Dendritic cell treated with granulocyte-macrophage colony-stimulating factor and Interleukin-4, amounts not matched to agents 40 ng/mL and 50 ng/mL, for 4 days (primary cell): ENCODE measurements at regions not wholly inside any gene's neighbourhood (a gene's known extent, or its start where the extent isn't known, plus 50 kb on each side); places are given as distances from the start of the nearest gene placed in this dataset.

ENCODE experiments used
- H3K27ac Mint-ChIP-seq: one replicate; pipeline ENCODE4 v1.8.0; 2022; ENCODE audit warnings: mild to moderate bottlenecking, mixed read lengths
- H3K27me3 Mint-ChIP-seq: one replicate; pipeline ENCODE4 v1.8.0; 2022; ENCODE audit warnings: mild to moderate bottlenecking, mixed read lengths
- H3K36me3 Mint-ChIP-seq: one replicate; pipeline ENCODE4 v1.8.0; 2022; ENCODE audit warnings: low read depth, mixed read lengths
- H3K4me1 Mint-ChIP-seq: one replicate; pipeline ENCODE4 v1.8.0; 2022; ENCODE audit warnings: low read depth, mixed read lengths
- H3K4me3 Mint-ChIP-seq: one replicate; pipeline ENCODE4 v1.8.0; 2022; ENCODE audit warnings: mild to moderate bottlenecking, moderate library complexity, mixed read lengths
- H3K9me3 Mint-ChIP-seq: one replicate; pipeline ENCODE4 v1.8.0; 2022; ENCODE audit warnings: mixed read lengths
- intact Hi-C: fragments of 100-400 bp; cut with micrococcal nuclease; formaldehyde crosslinking; loops from one replicate; pipeline ENCODE4 v1.15.0; 2022

DNA sequence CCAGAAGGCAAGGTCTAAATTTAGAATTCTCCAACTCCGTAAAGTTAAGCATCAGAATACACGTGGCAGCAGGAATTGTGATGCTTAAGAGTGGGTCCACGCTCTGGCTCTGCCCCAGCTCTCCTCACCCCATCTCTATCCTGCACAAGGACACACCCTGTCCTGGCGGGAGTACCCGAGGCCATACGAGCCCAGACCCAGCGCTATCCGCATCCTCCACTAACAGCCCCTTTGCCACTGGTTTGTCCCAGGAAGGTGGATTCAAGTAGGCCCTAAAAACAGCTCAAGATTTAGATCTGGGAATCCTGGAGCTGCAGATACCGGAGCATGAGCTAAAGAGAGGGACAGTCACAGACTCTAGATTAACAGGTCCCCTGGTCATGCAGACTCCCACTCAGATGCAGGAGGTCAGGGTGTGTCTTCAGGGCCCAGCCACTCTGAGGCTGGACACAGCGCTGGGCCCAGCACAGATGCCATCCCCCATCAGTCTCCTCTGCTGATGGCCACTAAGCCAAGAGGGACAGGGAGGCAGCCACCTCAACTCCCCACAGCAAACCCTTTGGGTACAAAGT lies 393.3 kb downstream of the NPHP4 start:
- Mint-ChIP-seq H3K27ac (no peak overlapping the region), H3K36me3 (no peaks in the 10 kb centered on the region), H3K9me3 (no peaks in the 10 kb centered on the region), H3K4me3 (no peak overlapping the region), H3K27me3 (peaks cover 3% of the 10 kb centered on the region), H3K4me1 (no peaks in the 10 kb centered on the region)
- intact Hi-C loops, result no loop called here

DNA sequence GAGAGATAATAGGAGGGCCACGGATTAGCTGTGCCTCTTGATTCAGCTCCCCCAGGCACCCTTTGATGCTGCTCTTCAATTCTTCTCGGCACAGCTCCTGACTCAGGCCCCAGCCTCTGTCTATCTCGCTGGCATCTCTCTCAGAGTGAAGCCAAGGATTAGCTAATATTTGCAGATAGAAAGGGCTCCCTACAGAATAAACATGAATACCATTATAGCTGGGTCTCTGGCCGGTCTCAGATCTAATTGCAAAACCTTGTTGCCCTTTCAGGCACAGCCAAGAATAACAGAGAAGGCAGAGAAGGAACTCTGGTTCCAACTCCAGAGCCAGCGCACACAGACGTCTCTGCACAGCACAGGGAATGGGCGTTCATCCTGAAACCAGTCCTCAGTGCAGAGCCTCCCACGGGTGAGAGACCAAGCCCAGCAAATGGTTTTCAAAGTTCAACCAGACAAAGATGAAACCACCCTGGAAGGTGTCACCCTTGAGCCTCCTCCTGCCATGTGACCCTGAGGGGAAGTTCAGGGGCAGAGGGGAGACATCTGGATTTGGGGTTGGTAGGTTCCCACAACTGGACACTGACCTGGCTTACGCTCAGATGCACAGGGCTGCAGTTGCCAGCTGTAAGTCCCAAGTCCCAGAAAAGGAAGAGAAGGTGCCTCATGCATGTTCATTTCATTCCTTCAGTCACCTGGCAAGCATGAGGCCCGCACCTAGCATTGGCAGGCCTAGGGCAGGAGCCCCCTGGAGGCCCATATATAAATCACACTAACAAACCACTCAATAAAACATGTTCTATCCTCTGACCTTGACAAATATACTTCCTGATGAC lies 394.0 kb downstream of the NPHP4 start:
- no peaks in the 10 kb centered on the region for H3K9me3 Mint-ChIP-seq
- no peaks in the 10 kb centered on the region for H3K27me3 Mint-ChIP-seq
- no peaks in the 10 kb centered on the region for H3K4me1 Mint-ChIP-seq
- intact Hi-C loops, result no loop called here
- H3K27ac Mint-ChIP-seq, result no peak overlapping the region
- H3K4me3 Mint-ChIP-seq, result no peak overlapping the region
- no peaks in the 10 kb centered on the region for H3K36me3 Mint-ChIP-seq

DNA sequence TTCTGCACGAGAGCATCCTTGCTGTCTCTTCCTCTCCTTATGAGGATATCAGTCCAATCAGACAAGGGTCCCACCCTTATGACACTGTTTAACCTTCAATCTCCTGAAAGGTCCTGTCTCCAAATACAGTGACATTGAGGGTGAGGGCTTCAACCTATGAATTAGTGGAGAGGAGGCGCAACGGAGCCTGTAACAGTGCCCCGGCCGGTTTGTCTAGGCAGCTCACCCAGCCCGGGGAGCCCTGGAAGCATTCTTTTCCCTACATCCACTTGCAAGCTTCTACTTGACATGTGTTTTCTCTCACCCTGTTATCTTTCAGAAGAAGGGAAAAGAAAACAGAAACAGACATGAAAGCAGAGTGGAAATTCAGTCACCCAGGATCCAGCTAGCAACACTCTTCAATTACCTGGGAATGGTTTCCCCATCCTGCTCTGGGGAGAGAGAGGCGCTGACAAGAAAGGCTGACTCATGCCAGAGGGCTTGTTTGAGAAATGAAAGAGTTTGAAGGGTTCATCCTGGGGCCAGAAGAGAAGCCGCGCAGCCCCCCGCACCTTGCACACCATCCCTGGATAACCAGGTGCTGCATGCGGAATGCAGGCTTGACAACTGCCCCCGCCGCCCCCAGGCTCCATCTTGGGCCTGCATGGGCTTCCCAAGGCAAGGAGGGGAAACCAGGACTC lies 394.9 kb downstream of the NPHP4 start:
- no peaks in the 10 kb centered on the region for H3K27me3 Mint-ChIP-seq
- H3K27ac Mint-ChIP-seq, result no peak overlapping the region
- intact Hi-C loops, result no loop called here
- H3K4me1 Mint-ChIP-seq, result no peaks in the 10 kb centered on the region
- H3K36me3 Mint-ChIP-seq, result no peaks in the 10 kb centered on the region
- H3K4me3 Mint-ChIP-seq, result no peak overlapping the region
- no peaks in the 10 kb centered on the region for H3K9me3 Mint-ChIP-seq

DNA sequence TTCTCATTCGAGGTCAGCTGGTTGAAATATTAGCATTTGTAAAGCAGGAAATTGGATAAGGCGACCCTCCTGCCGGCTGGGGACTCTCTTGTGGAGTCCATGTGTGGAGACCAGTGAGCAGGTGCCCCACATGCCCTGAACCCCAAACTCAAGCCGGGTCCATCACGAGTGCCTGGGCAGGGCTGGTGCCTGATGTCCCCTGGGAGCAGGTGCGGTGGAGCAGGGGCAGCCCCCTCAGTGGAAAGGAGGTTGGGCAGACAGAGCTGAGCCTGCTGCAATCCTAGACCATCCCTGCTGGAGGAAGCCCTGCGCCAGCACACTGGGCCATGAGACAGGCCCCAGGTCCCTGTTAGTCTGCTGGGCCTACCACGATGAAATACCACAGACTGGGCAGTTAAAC lies 395.6 kb downstream of the NPHP4 start:
- Mint-ChIP-seq H3K4me1 (no peaks in the 10 kb centered on the region), H3K27me3 (no peaks in the 10 kb centered on the region), H3K36me3 (no peaks in the 10 kb centered on the region), H3K4me3 (no peak overlapping the region), H3K27ac (no peak overlapping the region), H3K9me3 (peaks cover 2% of the 10 kb centered on the region)
- intact Hi-C loops, result no loop called here

DNA sequence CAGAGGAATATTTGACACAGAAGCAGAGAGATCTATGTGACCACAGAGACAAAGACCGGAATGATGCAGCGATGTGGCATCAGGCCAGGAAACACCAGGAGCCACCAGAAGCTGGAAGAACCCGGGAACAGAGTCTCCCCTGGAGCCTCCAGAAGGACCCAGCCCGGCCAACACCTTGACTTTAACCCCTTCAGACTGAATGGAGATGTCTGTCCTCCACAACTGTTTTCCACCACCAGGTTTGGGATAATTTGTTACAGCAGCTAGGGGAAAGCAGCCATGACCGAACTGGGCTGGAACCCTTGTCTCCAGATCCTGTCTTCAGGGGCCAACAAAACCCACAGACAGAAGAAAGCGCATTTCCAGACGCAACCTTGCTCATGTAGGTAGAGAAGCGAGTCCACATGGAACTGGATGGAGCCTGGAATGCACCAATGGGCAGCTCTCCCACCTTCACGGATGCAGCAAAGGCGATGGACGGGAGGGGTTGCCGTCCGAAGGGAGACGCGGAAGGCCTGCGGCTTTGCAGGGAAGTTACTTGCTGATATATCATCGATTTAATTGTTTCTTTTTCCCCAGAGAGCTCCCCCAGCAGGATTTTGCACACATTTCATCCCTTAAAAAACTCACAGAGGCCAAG lies 396.6 kb downstream of the NPHP4 start:
- intact Hi-C loops, result no loop called here

DNA sequence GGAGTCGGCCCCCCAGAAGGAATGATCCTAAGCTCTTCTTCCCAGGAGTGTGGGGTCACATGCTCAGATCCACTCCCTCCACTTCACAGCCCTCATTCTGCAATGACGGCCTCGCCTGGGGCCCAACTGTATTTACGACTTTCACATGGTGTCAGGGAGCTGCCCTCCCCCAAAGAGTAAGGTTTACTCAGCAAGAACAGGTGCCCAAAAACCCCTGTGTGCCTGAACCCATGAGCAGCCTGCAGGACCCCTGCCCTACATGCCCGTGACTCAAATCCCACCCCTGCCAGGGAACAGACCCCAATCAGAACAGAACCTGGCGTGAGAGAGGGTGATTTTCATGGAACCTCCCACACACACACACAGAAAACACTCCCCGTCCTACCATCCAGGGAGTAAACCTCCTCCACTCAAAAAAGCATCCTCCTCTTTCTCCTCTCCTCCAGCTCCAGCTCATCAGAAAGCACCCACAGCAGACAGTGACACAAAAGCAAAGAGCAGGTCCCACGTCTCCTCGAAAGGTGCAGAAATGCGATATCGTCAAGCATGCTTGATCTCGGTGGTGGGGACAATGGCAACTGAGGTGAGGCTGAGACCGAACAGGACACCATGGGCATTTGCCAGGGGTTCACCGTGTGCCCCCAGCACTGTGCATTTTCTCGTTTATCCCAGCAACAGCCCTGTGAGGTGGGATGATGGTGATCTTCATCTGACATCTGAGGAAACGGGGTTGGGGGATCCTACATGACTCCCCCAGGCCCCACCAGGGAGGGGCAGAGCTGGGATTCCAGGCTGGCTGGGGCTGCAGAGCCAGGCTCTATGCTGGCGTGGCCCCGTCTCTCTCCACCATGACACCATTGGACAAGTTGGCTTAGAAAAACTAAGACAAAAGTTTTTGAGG lies 397.9 kb downstream of the NPHP4 start:
- Mint-ChIP-seq H3K4me3 (no peak overlapping the region), H3K36me3 (no peaks in the 10 kb centered on the region), H3K4me1 (no peaks in the 10 kb centered on the region), H3K27me3 (no peaks in the 10 kb centered on the region), H3K9me3 (peaks cover 16% of the 10 kb centered on the region), H3K27ac (no peak overlapping the region)
- intact Hi-C loops, result no loop called here

More for the DNA sequence above, 396.6 kb downstream of the NPHP4 start:
- no peak overlapping the region for H3K4me3 Mint-ChIP-seq
- H3K27ac Mint-ChIP-seq, result no peak overlapping the region
- no peaks in the 10 kb centered on the region for H3K4me1 Mint-ChIP-seq
- no peaks in the 10 kb centered on the region for H3K36me3 Mint-ChIP-seq
- peaks cover 12% of the 10 kb centered on the region for H3K9me3 Mint-ChIP-seq
- no peaks in the 10 kb centered on the region for H3K27me3 Mint-ChIP-seq

DNA sequence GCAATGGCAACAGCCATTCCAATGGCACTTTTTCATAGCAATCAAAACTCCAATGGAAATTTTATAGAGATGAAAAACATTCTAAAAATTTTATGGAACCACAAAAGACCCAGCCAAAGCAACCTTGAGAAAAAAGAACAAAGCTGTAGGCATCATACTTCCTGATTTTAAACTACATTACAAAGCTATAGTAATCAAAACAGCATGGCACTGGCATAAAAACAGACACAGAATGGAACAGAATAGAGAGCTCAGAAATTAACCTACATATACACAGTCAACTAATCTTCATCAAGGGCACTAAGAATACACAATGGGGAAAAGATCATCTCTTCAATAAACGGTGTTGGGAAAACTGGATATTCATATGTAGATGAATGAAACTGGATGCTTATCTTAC lies 401.5 kb downstream of the NPHP4 start:
- intact Hi-C loops, result no loop called here
- Mint-ChIP-seq H3K4me1 (no peaks in the 10 kb centered on the region), H3K4me3 (no peak overlapping the region), H3K36me3 (no peaks in the 10 kb centered on the region), H3K9me3 (peaks cover 16% of the 10 kb centered on the region), H3K27ac (no peak overlapping the region), H3K27me3 (no peaks in the 10 kb centered on the region)

DNA sequence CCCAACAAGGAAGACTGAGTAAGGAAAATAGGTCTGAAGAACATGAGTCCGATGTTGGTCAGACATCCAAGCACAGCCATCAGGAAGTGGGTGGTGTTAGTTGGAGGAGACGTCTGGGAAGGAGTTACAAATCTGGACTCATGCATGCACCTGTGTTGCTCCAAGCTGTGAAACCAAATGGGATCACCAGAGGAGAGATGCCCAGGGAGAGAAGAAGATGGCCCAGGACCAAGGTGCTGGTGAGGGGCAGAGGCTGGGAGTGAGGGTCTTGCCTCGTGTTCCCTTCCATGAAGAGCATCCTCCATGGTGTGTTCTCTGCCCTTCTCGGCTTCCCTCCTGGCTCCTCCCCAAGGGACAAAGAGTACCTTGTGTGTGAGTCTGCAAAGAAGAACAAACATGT lies 405.6 kb downstream of the NPHP4 start:
- H3K27me3 Mint-ChIP-seq, result no peaks in the 10 kb centered on the region
- intact Hi-C loops, result no loop called here
- H3K27ac Mint-ChIP-seq, result no peak overlapping the region
- no peak overlapping the region for H3K4me3 Mint-ChIP-seq
- peaks cover 14% of the 10 kb centered on the region for H3K9me3 Mint-ChIP-seq
- H3K4me1 Mint-ChIP-seq, result no peaks in the 10 kb centered on the region
- no peaks in the 10 kb centered on the region for H3K36me3 Mint-ChIP-seq

DNA sequence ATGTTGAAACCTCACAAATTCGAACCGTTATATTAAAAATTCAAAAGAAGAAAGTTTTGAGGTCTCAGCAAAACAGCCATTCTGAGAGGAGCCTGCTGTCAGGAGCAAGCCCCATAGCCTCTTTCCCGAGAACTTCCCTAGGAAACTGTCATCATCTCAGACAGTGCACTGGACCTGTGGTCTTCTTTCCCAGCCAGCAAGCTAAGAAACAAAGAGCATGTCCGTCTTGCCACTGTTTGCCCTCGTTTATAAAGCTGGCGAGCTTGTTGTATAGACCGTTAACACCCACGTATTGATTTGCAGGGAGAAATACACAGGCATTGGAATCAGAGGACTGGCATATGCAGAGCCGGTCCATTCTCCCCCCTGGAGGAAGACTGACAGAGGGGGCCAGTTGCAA lies 407.0 kb downstream of the NPHP4 start:
- Mint-ChIP-seq H3K27me3 (no peaks in the 10 kb centered on the region), H3K9me3 (no peaks in the 10 kb centered on the region), H3K4me1 (no peaks in the 10 kb centered on the region), H3K27ac (no peak overlapping the region), H3K4me3 (no peak overlapping the region), H3K36me3 (no peaks in the 10 kb centered on the region)
- intact Hi-C loops, result no loop called here

DNA sequence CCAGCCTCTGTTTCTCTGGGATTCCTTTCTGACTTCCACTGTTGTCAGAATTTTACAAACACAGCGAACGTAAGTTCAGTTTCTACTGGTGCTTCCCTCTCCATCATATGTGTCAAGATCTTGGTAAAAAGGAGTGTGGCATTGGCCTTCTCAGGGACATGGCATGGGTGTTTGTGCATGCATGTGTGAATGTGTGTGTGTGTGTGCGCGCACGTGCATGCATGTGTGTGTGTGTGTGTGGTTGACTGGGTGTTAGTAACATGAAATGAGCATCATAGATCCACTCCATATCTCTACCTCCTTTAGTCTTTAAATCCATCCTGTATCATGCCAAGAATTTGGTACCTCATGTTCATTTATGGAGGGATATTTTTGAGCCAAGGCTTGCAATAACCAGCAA lies 411.3 kb downstream of the NPHP4 start:
- no peaks in the 10 kb centered on the region for H3K36me3 Mint-ChIP-seq
- no peak overlapping the region for H3K4me3 Mint-ChIP-seq
- H3K27me3 Mint-ChIP-seq, result no peaks in the 10 kb centered on the region
- H3K4me1 Mint-ChIP-seq, result no peaks in the 10 kb centered on the region
- H3K9me3 Mint-ChIP-seq, result no peaks in the 10 kb centered on the region
- no peak overlapping the region for H3K27ac Mint-ChIP-seq
- intact Hi-C loops, result no loop called here

DNA sequence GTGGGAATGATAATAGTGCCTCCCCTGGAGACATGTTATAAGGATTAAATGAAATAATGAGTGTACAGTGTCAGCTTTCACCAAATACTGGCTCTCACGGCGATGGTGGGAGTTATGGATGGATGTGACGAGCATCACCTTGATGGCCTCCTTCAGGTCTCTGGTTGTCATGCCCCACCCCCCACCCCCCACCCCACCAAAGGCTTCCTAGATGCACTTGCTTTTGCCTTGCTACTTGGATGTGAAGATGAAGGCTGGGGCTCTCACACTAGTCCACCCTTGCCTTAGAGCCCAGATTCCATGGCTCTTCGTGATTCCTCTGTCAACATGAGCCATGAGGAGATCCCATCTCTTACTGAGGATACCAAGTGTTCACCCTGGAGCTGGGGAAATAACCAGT lies 412.3 kb downstream of the NPHP4 start:
- no peaks in the 10 kb centered on the region for H3K9me3 Mint-ChIP-seq
- H3K4me3 Mint-ChIP-seq, result no peak overlapping the region
- intact Hi-C loops, result no loop called here
- H3K27me3 Mint-ChIP-seq, result no peaks in the 10 kb centered on the region
- no peak overlapping the region for H3K27ac Mint-ChIP-seq
- no peaks in the 10 kb centered on the region for H3K4me1 Mint-ChIP-seq
- no peaks in the 10 kb centered on the region for H3K36me3 Mint-ChIP-seq

DNA sequence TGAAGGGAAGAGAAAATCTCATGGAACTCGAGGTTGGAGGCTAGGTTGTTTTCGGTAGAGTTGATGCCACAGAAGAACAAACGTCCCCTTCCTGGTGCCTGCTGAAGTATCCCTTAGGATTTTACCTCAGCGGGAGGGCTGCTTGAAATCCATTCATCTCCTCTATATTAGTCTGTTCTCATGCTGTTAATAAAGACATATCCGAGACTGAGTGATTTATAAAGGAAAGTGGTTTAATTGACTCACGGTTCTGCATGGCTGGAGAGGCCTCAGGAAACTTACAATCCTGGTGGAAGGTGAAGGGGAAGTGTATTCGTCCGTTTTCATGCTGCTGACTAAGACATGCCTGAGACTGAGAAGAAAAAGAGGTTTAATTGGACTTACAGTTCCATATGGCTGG lies 413.5 kb downstream of the NPHP4 start:
- Mint-ChIP-seq H3K36me3 (no peaks in the 10 kb centered on the region), H3K4me3 (no peak overlapping the region), H3K27ac (no peak overlapping the region), H3K27me3 (no peaks in the 10 kb centered on the region), H3K4me1 (no peaks in the 10 kb centered on the region), H3K9me3 (no peaks in the 10 kb centered on the region)
- intact Hi-C loops, result no loop called here

DNA sequence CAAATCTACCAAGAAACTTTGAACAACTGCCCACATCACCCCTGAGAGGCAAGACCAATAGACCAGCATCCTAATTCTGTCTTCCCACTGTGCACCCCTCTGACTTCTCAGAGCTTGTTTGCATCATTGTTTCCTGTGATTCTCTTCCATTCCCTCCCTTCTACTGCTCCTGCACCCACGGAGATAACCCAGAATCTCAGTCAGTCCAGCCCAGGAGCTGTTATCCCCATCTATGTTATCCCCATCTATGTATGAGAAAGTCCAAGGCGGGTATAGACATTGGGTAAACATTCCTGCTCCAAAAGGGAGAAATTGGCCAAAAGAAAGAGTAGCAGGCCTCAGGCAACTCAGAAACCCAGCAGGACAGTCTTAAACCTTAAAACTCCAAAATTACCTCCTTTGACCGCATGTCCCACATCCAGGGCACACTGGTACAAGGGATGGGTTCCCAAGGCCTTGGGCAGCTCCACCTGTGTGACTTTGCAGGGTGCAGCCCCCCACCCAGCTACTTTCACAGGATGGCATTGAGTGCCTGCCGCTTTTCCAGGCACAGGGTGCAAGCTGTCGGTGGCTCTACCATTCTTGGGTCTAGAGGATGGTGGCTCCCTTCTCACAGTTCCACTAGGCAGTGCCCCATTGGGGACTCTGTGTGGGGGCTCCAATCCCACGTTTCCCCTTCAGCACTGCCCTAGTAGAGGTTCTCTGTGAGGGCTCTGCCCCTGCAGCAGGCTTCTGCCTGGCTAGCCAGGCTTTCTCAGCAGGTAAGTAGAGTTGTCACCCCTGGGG lies 414.8 kb downstream of the NPHP4 start:
- H3K27me3 Mint-ChIP-seq, result no peaks in the 10 kb centered on the region
- H3K4me1 Mint-ChIP-seq, result no peaks in the 10 kb centered on the region
- no peaks in the 10 kb centered on the region for H3K36me3 Mint-ChIP-seq
- intact Hi-C loops, result no loop called here
- no peak overlapping the region for H3K27ac Mint-ChIP-seq
- H3K9me3 Mint-ChIP-seq, result no peaks in the 10 kb centered on the region
- H3K4me3 Mint-ChIP-seq, result no peak overlapping the region
